Epithelial cell of esophagus (primary cell): ENCODE measurements at regions not wholly inside any gene's neighbourhood (a gene's known extent, or its start where the extent isn't known, plus 50 kb on each side); places are given as distances from the start of the nearest gene placed in this dataset.
A peak's percentile ranks its signal among the peaks of the same experiment; 100 is the strongest.

Source experiments
- DNase-seq: peaks from one replicate; pipeline ENCODE4 v3.0.0; 2010; ENCODE audit warnings: low read depth
- H3K4me3 ChIP-seq: 2 replicates; pipeline ENCODE4 v1.5.1; 2011; ENCODE audit warnings: mild to moderate bottlenecking, low read length, control low read depth
- TF ChIP-seq, protein P1 (sequence below): IDR thresholded peaks from 2 replicates; pipeline ENCODE4 v1.5.1; 2011; ENCODE audit warnings: low read depth, mild to moderate bottlenecking, low read length, control low read depth, inconsistent platforms; ENCODE audit not compliant: insufficient read depth; ENCODE audit errors: missing control alignments

DNA sequence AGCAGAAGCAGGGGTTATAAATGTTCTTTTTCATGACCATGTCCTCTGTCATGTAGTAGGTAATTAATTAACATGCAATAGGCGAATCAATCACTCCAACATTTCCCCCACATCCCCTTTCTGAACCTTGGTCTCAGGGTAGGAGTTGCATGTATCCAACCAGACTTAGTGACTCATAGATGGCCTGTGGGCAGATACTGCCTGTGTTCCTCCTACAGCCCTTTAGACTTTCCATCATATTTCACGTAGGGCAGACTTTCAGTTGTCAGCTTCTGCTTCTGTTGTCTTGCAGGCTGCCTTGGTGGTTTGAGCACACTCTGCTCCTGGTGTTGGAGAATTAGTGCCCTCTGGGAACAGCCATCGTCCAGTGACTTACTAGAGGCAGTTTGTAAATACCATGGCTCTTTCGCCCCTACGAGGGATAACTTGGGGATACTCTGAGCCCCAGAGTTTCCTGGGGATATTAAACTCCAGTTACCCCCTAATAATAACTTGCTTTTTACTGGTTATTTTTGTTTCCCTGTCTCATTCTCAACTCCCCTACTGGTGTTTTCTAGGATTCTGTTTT lies 244.4 kb downstream of the EDEM1 start:
- H3K4me3 ChIP-seq = no peak overlapping the region
- DNase-seq = peak; percentile 45
- TF ChIP-seq, protein P1, sequence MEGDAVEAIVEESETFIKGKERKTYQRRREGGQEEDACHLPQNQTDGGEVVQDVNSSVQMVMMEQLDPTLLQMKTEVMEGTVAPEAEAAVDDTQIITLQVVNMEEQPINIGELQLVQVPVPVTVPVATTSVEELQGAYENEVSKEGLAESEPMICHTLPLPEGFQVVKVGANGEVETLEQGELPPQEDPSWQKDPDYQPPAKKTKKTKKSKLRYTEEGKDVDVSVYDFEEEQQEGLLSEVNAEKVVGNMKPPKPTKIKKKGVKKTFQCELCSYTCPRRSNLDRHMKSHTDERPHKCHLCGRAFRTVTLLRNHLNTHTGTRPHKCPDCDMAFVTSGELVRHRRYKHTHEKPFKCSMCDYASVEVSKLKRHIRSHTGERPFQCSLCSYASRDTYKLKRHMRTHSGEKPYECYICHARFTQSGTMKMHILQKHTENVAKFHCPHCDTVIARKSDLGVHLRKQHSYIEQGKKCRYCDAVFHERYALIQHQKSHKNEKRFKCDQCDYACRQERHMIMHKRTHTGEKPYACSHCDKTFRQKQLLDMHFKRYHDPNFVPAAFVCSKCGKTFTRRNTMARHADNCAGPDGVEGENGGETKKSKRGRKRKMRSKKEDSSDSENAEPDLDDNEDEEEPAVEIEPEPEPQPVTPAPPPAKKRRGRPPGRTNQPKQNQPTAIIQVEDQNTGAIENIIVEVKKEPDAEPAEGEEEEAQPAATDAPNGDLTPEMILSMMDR = no peak

DNA sequence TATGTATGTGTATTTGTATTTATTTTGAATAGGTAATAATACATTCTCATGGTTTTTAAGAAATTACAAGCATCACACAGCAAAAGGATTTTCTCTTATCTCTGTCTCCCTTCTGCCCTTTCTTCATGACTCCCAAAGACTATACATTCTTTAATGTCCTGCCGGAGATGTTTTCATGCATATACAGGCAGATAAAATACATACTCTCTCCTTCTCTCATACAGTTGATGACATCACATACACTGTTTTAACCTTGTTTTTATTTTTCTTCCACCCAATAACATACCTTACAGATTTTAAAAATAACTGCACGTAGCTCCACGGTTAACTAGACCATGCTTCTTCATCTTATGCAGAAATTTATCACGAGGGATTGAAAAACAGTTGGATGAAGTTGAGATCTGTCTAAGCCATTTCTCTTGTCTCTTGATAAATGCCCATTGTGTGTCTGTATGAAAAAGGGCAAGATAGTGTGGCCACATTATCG lies 249.8 kb downstream of the EDEM1 start:
- DNase-seq = no peak
- TF ChIP-seq, protein P1 = no peak
- no peak overlapping the region for H3K4me3 ChIP-seq

DNA sequence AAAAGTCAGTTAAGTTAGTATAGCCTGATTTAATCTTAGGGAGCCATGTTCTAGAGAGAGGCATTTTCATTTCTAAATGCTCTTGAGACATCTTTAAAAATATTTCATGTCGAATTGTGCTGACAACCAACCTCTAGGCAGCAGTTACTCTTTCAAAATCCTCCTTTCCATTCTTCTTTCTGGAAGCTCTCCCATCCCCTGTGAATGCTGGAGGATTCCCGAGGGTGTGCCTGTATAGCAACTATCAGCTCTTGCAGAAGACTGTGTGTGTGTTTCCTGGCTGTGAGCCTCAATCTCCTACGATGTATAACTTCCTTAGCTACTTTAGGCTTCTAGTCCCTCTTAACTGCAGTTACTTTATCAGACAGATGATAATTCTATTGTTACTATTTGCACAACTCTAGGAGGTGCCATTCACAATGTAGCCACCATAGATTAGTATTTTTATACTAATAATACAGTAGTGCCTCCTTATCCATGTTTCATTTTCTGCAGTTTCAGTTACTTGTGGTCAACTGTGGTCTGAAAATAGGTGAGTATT lies 250.3 kb downstream of the EDEM1 start:
- TF ChIP-seq, protein P1 = no peak
- no peak for DNase-seq
- H3K4me3 ChIP-seq = no peak overlapping the region

DNA sequence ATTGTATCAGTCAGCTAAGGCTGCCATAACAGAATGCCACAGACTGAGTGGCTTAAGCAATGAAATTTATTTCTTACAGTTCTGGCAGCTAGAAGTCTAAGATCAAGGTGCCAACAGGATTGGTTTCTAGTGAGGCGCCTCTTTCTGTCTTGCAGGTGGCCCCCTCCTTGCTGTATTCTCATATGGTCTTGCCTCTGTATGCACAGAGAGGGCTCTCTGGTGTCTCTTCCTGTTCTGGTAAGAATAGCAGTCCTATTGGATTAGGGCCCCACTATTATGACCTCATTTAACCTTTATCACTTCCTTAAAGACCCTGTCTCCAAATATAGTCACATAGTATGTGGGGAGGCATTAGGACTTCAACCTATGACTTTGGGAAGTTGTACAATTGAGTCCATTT lies 253.9 kb downstream of the EDEM1 start:
- no peak for DNase-seq
- TF ChIP-seq, protein P1 = no peak
- H3K4me3 ChIP-seq = no peak overlapping the region

DNA sequence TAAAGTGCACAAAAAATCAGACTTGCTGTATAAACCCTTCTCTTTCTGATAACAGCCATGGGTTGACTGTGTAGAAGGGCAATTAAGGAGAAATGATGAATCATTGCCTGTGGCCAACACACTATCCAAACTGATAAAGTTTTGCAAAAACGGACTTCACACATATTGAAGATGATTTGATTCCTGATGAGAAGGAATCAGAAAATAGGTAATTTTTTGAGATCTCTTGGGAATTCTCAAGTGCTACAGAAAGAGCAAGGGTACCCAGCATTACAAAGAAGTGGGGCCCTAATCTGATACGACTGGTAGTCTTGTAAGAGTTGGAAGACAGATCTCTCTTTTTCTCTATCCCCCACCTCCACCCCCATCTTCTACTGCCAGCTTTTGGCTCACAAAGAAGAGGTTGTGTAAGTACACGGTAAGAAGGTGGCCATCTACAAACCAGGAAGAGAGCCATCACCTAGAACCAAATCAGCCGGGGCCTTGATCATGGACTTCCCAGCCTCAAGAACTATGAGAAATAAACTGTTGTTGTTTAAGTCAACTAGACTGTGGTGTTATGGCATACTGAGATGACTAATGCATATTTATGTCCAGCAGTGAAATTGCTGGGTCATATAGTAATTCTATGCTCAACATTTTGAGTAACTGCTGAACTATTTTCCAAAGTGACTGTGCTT lies 254.7 kb downstream of the EDEM1 start:
- H3K4me3 ChIP-seq = no peak overlapping the region
- DNase-seq = peak; percentile 94
- TF ChIP-seq, protein P1 = no peak

DNA sequence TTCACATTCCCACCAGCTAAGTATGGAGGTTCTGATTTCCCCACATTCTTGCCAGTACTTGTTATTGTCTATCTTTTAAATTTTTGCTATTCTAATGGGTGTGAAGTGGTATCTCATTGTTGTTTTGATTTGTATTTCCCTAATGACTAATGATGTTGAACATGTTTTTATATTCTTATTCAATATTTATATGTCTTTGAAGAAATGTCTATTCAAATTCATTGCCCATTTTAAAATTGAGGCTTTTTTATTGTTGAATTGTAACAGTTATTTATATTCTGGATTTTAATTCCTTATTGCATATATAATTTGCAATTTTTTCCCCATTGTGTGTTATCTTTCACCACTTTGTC lies 255.3 kb downstream of the EDEM1 start:
- TF ChIP-seq, protein P1 = no peak
- no peak for DNase-seq
- H3K4me3 ChIP-seq = no peak overlapping the region

DNA sequence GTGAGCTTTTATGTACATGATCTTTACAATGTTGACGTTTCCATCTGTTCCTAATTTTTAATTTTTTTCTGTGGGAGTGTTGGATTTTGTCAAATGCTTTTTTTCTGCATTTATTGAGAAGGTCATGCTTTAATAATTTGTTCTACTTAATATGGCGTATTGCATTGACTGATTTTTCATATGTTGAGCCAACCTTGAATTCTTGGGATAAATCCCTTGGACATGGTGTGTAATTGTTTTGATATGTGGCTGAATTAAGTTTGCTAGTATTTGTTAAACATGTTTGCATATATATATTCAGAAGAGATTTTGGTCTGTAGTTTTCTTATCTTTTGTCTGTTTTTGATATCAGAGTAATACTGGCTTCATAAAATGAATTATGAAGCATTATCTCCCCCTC lies 256.7 kb downstream of the EDEM1 start:
- TF ChIP-seq, protein P1 = no peak
- no peak overlapping the region for H3K4me3 ChIP-seq
- DNase-seq = no peak
